ENCODE measurements at regions not wholly inside any gene's neighbourhood (a gene's known extent, or its start where the extent isn't known, plus 50 kb on each side); places are given as distances from the start of the nearest gene placed in this dataset.

DNA sequence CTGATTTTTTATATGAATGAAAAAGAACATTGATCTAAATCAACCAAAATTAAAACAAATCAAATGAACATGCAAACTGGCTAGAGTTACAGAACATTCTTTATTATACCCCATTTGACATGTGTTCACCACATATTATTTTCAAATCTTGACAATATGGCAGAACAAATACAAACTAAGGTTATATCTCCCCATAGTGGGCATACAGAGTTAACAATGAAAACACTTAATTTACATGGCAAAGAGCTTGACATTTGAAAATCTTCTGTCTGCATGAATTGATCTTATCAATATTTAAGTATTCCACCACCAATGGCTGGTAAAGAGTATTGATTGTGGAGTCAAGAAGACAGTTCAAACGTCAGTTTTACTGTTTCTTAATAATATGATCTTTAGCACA lies 197.9 kb upstream of the ANO3 start:
- H3K27me3 ChIP-seq (replicated peaks; ENCODE audit: control insufficient read depth, insufficient read depth, low read length) = no peaks in the 10 kb centered on the region
- H3K4me3 ChIP-seq (ENCODE audit: low read length) = no peak overlapping the region
- no peaks in the 10 kb centered on the region for H3K9me3 ChIP-seq (ENCODE audit: control insufficient read depth, low read length)
- no peak overlapping the region for H3K9ac ChIP-seq (ENCODE audit: low read length)
- peaks cover 11% of the 10 kb centered on the region for H3K4me1 ChIP-seq (ENCODE audit: control insufficient read depth, insufficient read depth, low read length)
- H3K36me3 ChIP-seq (ENCODE audit: control insufficient read depth, insufficient read depth, low read length, severe bottlenecking) = no peaks in the 10 kb centered on the region
- DNase-seq (ENCODE audit: low read depth) = no peak

DNA sequence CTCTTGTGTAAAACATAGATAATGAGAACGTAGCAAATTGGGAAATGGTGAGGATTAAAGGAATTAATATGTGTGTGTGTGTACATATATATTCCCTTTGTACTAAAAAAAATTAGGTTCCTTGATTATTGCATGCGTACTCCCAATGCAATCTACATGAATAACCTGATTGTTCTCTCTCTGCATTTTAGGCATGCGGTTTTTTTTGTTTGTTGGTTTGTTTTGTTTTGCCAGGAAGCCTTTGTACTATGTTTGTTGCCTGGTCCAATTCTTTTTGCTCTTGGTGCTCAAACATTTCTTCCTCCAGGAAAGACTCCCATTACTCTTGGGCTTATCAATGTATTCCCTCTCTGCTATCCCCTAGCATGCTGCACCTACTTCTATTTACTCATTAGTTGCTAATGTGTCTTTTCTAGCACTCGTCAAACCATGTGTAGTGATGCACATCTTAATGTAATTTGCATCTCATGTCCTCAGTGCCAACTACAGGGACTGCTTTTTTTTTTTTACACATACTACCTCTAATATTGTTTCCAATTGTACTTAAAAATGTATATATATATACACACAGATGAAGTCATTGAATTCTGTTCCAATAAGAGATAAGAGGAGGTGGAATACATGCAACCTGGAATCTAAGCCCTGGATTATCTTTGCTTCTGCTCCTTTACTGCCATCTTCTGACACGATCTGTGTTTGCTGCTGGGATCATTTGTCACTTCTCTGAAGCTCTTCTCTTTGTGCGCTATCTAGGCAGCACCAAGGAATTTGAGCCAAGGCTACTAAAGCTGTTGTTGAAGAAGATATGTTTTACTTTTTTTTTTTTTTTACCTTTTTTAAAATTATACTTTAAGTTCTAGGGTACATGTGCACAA lies 197.2 kb upstream of the ANO3 start:
- Histone ChIP-seq H3K9ac (ENCODE audit: low read length) (no peak overlapping the region), H3K4me3 (ENCODE audit: low read length) (no peak overlapping the region), H3K27me3 (replicated peaks; ENCODE audit: control insufficient read depth, insufficient read depth, low read length) (no peaks in the 10 kb centered on the region), H3K36me3 (ENCODE audit: control insufficient read depth, insufficient read depth, low read length, severe bottlenecking) (no peaks in the 10 kb centered on the region), H3K4me1 (ENCODE audit: control insufficient read depth, insufficient read depth, low read length) (peaks cover 11% of the 10 kb centered on the region), H3K9me3 (ENCODE audit: control insufficient read depth, low read length) (no peaks in the 10 kb centered on the region)
- DNase-seq (ENCODE audit: low read depth) = no peak

DNA sequence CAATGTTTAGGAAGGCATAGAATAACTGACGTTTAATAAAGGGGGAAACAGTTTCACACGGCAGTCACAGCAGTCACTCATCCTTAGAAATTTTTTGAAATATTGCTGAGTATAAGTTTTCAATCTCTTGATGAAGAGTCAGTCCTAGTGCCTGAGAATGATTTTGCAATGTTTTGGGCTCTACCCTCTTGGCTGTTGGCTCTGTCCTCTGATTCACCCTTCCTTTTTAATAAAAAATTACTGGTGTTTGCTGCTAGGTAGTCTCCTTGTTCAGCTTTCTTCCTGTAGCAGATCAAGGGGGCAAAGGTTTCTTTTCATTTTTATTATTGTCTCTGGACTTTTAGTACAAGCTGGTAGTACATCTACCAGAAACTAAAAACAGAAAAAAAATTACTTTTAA lies 194.3 kb upstream of the ANO3 start:
- DNase-seq (ENCODE audit: low read depth) = peak; percentile 41
- H3K36me3 ChIP-seq (ENCODE audit: control insufficient read depth, insufficient read depth, low read length, severe bottlenecking) = no peaks in the 10 kb centered on the region
- no peak overlapping the region for H3K9ac ChIP-seq (ENCODE audit: low read length)
- H3K27me3 ChIP-seq (replicated peaks; ENCODE audit: control insufficient read depth, insufficient read depth, low read length) = no peaks in the 10 kb centered on the region
- H3K9me3 ChIP-seq (ENCODE audit: control insufficient read depth, low read length) = no peaks in the 10 kb centered on the region
- no peak overlapping the region for H3K4me3 ChIP-seq (ENCODE audit: low read length)
- H3K4me1 ChIP-seq (ENCODE audit: control insufficient read depth, insufficient read depth, low read length) = peaks cover 11% of the 10 kb centered on the region

DNA sequence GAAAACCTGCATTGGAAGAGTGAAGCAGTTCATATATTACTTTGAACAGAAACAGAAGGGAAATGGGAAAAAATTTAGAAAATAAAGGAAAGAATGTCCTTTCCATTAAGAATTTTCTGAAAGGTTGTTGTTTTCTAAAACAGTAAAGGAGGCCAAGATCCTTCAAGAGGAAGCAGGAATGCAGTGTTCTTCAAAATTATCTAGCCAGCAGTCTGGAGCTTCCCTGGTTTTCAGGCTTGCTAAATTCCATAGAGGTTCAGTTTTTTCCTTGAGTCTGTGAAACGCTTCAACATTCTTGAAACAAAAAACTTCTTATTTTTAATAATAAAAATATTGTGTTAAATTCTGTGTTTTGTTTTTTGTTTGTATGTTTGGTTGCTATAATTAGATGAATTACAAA lies 189.0 kb upstream of the ANO3 start:
- no peaks in the 10 kb centered on the region for H3K9me3 ChIP-seq (ENCODE audit: control insufficient read depth, low read length)
- DNase-seq (ENCODE audit: low read depth) = no peak
- peaks cover 24% of the 10 kb centered on the region for H3K4me1 ChIP-seq (ENCODE audit: control insufficient read depth, insufficient read depth, low read length)
- H3K36me3 ChIP-seq (ENCODE audit: control insufficient read depth, insufficient read depth, low read length, severe bottlenecking) = no peaks in the 10 kb centered on the region
- no peak overlapping the region for H3K9ac ChIP-seq (ENCODE audit: low read length)
- no peak overlapping the region for H3K4me3 ChIP-seq (ENCODE audit: low read length)
- no peaks in the 10 kb centered on the region for H3K27me3 ChIP-seq (replicated peaks; ENCODE audit: control insufficient read depth, insufficient read depth, low read length)

DNA sequence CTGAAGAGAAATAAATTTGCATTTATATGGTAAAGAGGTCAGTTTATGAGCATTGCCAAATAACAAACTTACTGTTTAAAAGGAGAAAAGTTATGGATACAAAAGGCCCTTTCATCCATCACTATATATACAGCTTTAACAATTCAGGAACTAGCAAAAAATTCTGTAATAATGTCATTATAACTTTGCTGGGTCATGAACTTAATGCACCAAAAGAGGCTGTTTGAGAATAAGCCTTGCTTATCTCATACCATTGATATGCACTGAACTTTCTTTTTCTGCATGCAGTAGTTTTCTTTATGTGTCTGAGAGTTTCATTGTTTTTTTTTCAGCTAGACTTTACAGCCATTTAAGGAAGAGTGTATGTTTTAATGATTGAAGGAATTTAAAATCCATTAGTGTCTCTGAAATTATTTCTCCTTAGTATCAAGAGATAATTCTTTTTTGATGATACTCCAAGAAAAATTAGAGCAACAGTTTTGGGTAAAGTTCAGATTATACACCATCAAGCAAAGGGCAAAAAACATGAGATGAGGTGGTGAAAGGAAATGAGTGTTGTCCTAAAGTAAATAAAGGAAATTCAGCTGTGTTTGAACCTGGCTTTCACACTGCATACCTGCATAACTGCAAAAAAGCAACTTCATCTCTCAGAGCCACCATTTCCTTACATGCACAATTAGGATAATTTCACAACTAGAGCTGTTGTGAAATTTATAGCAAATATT lies 188.2 kb upstream of the ANO3 start:
- Histone ChIP-seq H3K27me3 (replicated peaks; ENCODE audit: control insufficient read depth, insufficient read depth, low read length) (no peaks in the 10 kb centered on the region), H3K36me3 (ENCODE audit: control insufficient read depth, insufficient read depth, low read length, severe bottlenecking) (no peaks in the 10 kb centered on the region), H3K9me3 (ENCODE audit: control insufficient read depth, low read length) (no peaks in the 10 kb centered on the region), H3K4me1 (ENCODE audit: control insufficient read depth, insufficient read depth, low read length) (peaks cover 16% of the 10 kb centered on the region), H3K4me3 (ENCODE audit: low read length) (no peak overlapping the region), H3K9ac (ENCODE audit: low read length) (no peak overlapping the region)
- DNase-seq (ENCODE audit: low read depth) = peak; percentile 25

DNA sequence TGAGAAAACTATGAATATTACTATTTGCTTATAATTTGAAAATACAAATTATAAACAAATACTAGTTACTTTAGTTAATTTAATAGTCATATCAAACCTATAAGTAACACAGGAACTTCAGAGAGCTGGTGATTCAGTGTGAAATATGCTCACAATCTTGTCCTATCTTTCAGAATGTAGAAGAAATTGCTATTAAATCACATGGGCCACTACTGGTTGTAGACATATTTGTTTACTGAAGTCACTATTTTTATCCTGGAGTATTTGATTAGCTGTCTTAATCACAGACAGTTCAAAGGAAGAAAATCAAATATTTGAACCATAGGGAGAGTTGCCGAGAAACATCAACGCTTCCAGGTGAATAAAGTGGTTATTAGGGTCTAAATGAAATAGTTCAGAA lies 187.6 kb upstream of the ANO3 start:
- H3K4me1 ChIP-seq (ENCODE audit: control insufficient read depth, insufficient read depth, low read length) = peaks cover 16% of the 10 kb centered on the region
- no peaks in the 10 kb centered on the region for H3K36me3 ChIP-seq (ENCODE audit: control insufficient read depth, insufficient read depth, low read length, severe bottlenecking)
- no peak overlapping the region for H3K9ac ChIP-seq (ENCODE audit: low read length)
- H3K4me3 ChIP-seq (ENCODE audit: low read length) = no peak overlapping the region
- no peaks in the 10 kb centered on the region for H3K27me3 ChIP-seq (replicated peaks; ENCODE audit: control insufficient read depth, insufficient read depth, low read length)
- DNase-seq (ENCODE audit: low read depth) = no peak
- no peaks in the 10 kb centered on the region for H3K9me3 ChIP-seq (ENCODE audit: control insufficient read depth, low read length)

DNA sequence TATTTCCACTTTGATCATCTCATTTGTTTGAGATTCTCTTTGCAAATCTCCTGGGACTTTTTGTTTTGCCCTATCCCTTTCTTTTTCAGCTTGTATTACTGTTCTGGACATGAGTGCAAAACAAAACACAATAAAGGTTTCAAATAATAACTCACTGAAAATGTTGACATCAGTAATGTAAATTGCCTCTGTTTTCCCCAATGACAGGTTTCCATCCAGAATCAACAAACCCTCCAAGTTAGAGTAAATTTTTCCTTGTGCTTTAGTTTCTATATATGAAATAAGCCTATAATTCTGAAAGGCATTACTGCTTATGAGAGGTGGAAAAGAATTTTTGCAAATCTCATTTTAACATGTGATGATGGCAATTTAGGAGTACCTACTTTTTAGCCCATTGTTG lies 187.0 kb upstream of the ANO3 start:
- no peaks in the 10 kb centered on the region for H3K27me3 ChIP-seq (replicated peaks; ENCODE audit: control insufficient read depth, insufficient read depth, low read length)
- H3K4me1 ChIP-seq (ENCODE audit: control insufficient read depth, insufficient read depth, low read length) = peaks cover 16% of the 10 kb centered on the region
- no peak overlapping the region for H3K9ac ChIP-seq (ENCODE audit: low read length)
- H3K36me3 ChIP-seq (ENCODE audit: control insufficient read depth, insufficient read depth, low read length, severe bottlenecking) = no peaks in the 10 kb centered on the region
- DNase-seq (ENCODE audit: low read depth) = no peak
- H3K4me3 ChIP-seq (ENCODE audit: low read length) = no peak overlapping the region
- no peaks in the 10 kb centered on the region for H3K9me3 ChIP-seq (ENCODE audit: control insufficient read depth, low read length)

DNA sequence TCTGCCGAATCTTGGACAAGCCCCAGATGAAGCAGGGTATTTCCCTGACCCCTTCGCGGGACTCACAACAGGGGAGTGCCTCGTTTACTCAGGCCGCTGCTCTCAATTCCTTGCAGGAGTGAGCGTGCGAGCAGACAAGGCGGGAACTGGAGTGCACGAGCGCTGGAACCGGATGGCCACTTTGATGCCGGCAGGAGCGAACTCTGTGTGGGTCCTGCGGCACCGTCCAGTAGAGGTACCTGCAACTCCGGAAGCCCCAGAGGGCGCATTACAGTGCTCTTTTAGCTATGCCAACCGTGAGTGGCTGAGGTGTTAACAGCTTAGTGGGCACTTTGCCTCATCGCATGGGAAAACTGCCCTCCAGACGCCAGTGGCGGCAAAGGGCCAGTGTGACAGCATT lies 182.3 kb upstream of the ANO3 start:
- Histone ChIP-seq H3K4me3 (ENCODE audit: low read length) (no peak overlapping the region), H3K9ac (ENCODE audit: low read length) (no peak overlapping the region), H3K36me3 (ENCODE audit: control insufficient read depth, insufficient read depth, low read length, severe bottlenecking) (no peaks in the 10 kb centered on the region), H3K4me1 (ENCODE audit: control insufficient read depth, insufficient read depth, low read length) (peaks cover under 1% of the 10 kb centered on the region), H3K27me3 (replicated peaks; ENCODE audit: control insufficient read depth, insufficient read depth, low read length) (no peaks in the 10 kb centered on the region), H3K9me3 (ENCODE audit: control insufficient read depth, low read length) (no peaks in the 10 kb centered on the region)
- DNase-seq (ENCODE audit: low read depth) = no peak

DNA sequence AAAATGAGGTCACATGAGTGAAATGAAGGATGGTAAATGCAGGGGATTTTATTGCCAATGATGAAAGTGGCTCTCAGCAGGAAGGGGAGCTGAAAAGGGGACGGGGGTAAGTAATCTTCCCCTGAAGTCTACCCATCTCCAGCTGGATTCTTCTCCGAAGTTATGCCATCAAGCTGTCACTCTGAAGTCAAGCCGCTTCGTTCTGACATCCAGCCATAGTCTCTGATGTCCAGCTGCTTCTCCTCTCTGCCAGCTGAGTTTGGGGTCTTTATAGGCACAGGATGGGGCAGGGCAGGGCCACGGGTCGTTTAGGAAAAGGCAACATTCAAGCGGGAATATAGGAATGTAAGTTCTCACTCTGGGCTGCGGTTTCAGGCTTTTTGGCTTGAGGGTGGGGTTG lies 181.9 kb upstream of the ANO3 start:
- Histone ChIP-seq H3K9ac (ENCODE audit: low read length) (no peak overlapping the region), H3K27me3 (replicated peaks; ENCODE audit: control insufficient read depth, insufficient read depth, low read length) (no peaks in the 10 kb centered on the region), H3K9me3 (ENCODE audit: control insufficient read depth, low read length) (no peaks in the 10 kb centered on the region), H3K4me3 (ENCODE audit: low read length) (no peak overlapping the region), H3K36me3 (ENCODE audit: control insufficient read depth, insufficient read depth, low read length, severe bottlenecking) (no peaks in the 10 kb centered on the region), H3K4me1 (ENCODE audit: control insufficient read depth, insufficient read depth, low read length) (no peaks in the 10 kb centered on the region)
- no peak for DNase-seq (ENCODE audit: low read depth)

DNA sequence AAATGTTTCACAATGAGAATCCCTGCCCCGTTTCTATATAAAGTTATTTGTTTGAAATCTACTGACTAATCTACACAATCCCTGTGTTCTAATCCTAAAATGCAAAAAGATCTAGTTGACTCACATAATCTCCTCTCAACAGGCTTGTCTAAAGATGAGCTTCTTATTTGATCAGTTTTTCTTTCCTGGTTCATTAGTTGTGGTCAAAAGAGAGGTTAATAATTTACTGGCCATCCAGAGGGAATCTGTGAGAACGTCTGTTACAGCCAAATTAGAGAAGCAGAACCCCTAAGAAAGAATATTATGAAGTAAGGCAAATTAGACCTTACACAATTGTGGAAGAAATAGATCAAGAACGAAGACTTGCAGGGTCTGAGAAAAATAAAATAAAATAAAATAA lies 173.7 kb upstream of the ANO3 start:
- H3K4me3 ChIP-seq (ENCODE audit: low read length) = no peak overlapping the region
- no peaks in the 10 kb centered on the region for H3K36me3 ChIP-seq (ENCODE audit: control insufficient read depth, insufficient read depth, low read length, severe bottlenecking)
- no peak overlapping the region for H3K9ac ChIP-seq (ENCODE audit: low read length)
- no peak for DNase-seq (ENCODE audit: low read depth)
- no peaks in the 10 kb centered on the region for H3K4me1 ChIP-seq (ENCODE audit: control insufficient read depth, insufficient read depth, low read length)
- no peaks in the 10 kb centered on the region for H3K9me3 ChIP-seq (ENCODE audit: control insufficient read depth, low read length)
- no peaks in the 10 kb centered on the region for H3K27me3 ChIP-seq (replicated peaks; ENCODE audit: control insufficient read depth, insufficient read depth, low read length)

DNA sequence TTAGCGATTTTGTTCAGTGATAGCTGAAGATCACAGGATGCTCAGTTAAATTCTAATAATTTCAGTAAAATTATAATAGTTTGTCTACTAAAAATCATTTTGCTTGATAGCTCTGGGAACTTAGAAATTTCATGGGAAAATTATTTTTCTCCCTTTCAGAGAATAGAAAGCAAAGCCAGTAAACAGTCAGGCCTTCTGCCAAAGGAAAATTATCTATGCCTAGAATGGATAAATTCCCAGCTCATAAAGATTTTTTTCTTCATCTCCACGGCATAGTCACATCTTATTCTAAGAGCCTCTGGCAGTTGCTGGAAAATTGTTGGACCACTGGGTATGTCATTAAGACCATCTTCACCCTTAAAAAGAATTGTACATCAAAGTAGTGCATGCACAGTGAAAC lies 169.6 kb upstream of the ANO3 start:
- no peaks in the 10 kb centered on the region for H3K4me1 ChIP-seq (ENCODE audit: control insufficient read depth, insufficient read depth, low read length)
- H3K27me3 ChIP-seq (replicated peaks; ENCODE audit: control insufficient read depth, insufficient read depth, low read length) = no peaks in the 10 kb centered on the region
- H3K9ac ChIP-seq (ENCODE audit: low read length) = no peak overlapping the region
- no peak overlapping the region for H3K4me3 ChIP-seq (ENCODE audit: low read length)
- H3K9me3 ChIP-seq (ENCODE audit: control insufficient read depth, low read length) = no peaks in the 10 kb centered on the region
- H3K36me3 ChIP-seq (ENCODE audit: control insufficient read depth, insufficient read depth, low read length, severe bottlenecking) = no peaks in the 10 kb centered on the region
- DNase-seq (ENCODE audit: low read depth) = no peak

All from adipocyte (in vitro differentiated cells).